Esophagus muscularis mucosa (tissue), 4 donors: ENCODE measurements at regions not wholly inside any gene's neighbourhood (a gene's known extent, or its start where the extent isn't known, plus 50 kb on each side); places are given as distances from the start of the nearest gene placed in this dataset.

Source experiments
- CTCF ChIP-seq, 3 experiments: fragments of 200-600 bp in 2 of 3; fragments of 450-650 bp in 1 of 3; sonication (generic) in 2 of 3; IDR thresholded peaks; one replicate each; pipeline ENCODE4 v1.5.1; 2017 to 2019; ENCODE audit warnings: antibody characterized with exemption in 3 of 3, mild to moderate bottlenecking in 2 of 3, moderate library complexity in 1 of 3
- EP300 ChIP-seq: sonication (generic); formaldehyde crosslinking; IDR thresholded peaks from one replicate; pipeline ENCODE4 v1.6.1; 2017; ENCODE audit warnings: antibody characterized with exemption
- POLR2A ChIP-seq: fragments of 450-650 bp; IDR thresholded peaks from one replicate; pipeline ENCODE4 v1.6.1; 2017; ENCODE audit warnings: antibody characterized with exemption, moderate library complexity, mild to moderate bottlenecking, low read depth

- TF ChIP-seq CTCF (IDR thresholded peaks at IDR 0.05) = no peak
- no peak for TF ChIP-seq POLR2A
- TF ChIP-seq EP300 = no peak
These were observed 375.9 kb upstream of the EYS start for GRCh38 chr6:66082914-66083313.
